Adrenal gland (tissue), 9 donors: ENCODE measurements at regions not wholly inside any gene's neighbourhood (a gene's known extent, or its start where the extent isn't known, plus 50 kb on each side); places are given as distances from the start of the nearest gene placed in this dataset.

Experiments
- DNase-seq, 7 donors: peaks; one replicate each; pipeline ENCODE4 v3.0.0-alpha.2; 2019 to 2020
- H3K27ac ChIP-seq, 5 donors: fragments of 200-600 bp; sonication (generic) in 4 of 5; 1 replicate in 3 of 5; 2 replicates in 2 of 5; pipeline versions ENCODE4 v1.5.1 to v1.8.0; 2016 to 2020; ENCODE audit warnings: mild to moderate bottlenecking in 1 of 5
- H3K27me3 ChIP-seq: fragments of 200-600 bp; 2 replicates; pipeline ENCODE4 v1.8.0; 2021
- H3K36me3 ChIP-seq, 2 donors: fragments of 200-600 bp; replicated peaks in 1 of 2; 1 replicate in 1 of 2; 2 replicates in 1 of 2; pipeline versions ENCODE4 v1.5.1 to v1.8.0; 2018 to 2022
- H3K4me1 ChIP-seq, 2 donors: fragments of 200-600 bp; replicated peaks in 1 of 2; 1 replicate in 1 of 2; 2 replicates in 1 of 2; pipeline versions ENCODE4 v1.5.1 to v1.8.0; 2018 to 2021
- H3K4me3 ChIP-seq, 4 donors: fragments of 200-600 bp; sonication (generic) in 3 of 4; one replicate each; pipeline ENCODE4 v1.5.1; 2016 to 2018
- H3K9me3 ChIP-seq, 3 donors: fragments of 200-600 bp; sonication (generic) in 1 of 3; replicated peaks in 1 of 3; 1 replicate in 2 of 3; 2 replicates in 1 of 3; pipeline versions ENCODE4 v1.5.1 to v1.8.0; 2016 to 2021
- POLR2A ChIP-seq, 2 donors: fragments of 450-650 bp; IDR thresholded peaks; one replicate each; pipeline ENCODE4 v1.6.1; 2017; ENCODE audit warnings: antibody characterized with exemption in 2 of 2, mild to moderate bottlenecking in 2 of 2, moderate library complexity in 1 of 2
- WGBS, 4 donors: extraction: QIAGEN DNeasy Blood & Tissue Kit in 2 of 4; methylation state at CpG; one replicate each; pipeline versions ENCODE4 v1.1.5 to v1.1.7; 2013 to 2017; 5-methylcytosine and 5-hydroxymethylcytosine counted together
- intact Hi-C, 2 donors: fragments of 100-400 bp; cut with DNase I; formaldehyde crosslinking; loops; one replicate each; pipeline versions ENCODE4 v1.14.1 to v1.15.0; 2022 to 2023
- TF ChIP-seq, protein P1 (sequence below), 6 experiments: fragments of 450-650 bp in 4 of 6; fragments of 200-600 bp in 2 of 6; sonication (generic) in 1 of 6; IDR thresholded peaks; 1 replicate in 5 of 6; 2 replicates in 1 of 6; pipeline versions ENCODE4 v1.5.1 to v1.8.0; 2016 to 2021; ENCODE audit warnings: antibody characterized with exemption in 6 of 6, mild to moderate bottlenecking in 2 of 6, moderate library complexity in 1 of 6
- donor health status: healthy with polysubstance abuse.
- donor health status: Bipolar disorder and iron deficiency.
- donor health status: DM: yes; HTN: yes; CAD: no.
- donor health status: DM: no; HTN: no; CAD: no.
- donor health status: DM: no; HTN: no; CAD: no.

DNA sequence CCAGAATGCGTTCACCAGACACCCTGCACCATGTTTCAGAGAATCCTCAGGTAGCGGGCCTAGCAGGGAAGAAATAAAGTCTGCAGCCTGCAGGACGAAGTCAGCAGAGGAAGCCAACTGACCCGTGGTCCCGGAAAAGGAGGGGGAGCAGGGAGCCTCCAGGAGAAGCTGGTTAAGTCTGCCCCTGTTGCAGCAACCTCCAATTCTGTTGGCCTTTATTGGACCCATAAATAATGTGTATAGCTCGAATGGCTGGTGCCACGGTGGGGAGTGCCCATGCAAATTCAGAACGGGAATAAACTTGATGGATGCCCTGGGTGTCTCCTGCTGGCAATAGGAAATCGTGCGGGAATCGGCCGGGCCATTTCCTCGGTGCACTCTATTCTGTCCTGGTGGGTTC lies 254.1 kb downstream of the AJAP1 start:
- intact Hi-C loops: no loop called here
- no peak for TF ChIP-seq POLR2A (IDR thresholded peaks at IDR 0.05)
- TF ChIP-seq, protein P1, sequence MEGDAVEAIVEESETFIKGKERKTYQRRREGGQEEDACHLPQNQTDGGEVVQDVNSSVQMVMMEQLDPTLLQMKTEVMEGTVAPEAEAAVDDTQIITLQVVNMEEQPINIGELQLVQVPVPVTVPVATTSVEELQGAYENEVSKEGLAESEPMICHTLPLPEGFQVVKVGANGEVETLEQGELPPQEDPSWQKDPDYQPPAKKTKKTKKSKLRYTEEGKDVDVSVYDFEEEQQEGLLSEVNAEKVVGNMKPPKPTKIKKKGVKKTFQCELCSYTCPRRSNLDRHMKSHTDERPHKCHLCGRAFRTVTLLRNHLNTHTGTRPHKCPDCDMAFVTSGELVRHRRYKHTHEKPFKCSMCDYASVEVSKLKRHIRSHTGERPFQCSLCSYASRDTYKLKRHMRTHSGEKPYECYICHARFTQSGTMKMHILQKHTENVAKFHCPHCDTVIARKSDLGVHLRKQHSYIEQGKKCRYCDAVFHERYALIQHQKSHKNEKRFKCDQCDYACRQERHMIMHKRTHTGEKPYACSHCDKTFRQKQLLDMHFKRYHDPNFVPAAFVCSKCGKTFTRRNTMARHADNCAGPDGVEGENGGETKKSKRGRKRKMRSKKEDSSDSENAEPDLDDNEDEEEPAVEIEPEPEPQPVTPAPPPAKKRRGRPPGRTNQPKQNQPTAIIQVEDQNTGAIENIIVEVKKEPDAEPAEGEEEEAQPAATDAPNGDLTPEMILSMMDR (IDR thresholded peaks at IDR 0.05): no peak
- WGBS, 4 donors: 68 to 80% (median 72%) methylated on average over 13 of the region's 13 CpGs

DNA sequence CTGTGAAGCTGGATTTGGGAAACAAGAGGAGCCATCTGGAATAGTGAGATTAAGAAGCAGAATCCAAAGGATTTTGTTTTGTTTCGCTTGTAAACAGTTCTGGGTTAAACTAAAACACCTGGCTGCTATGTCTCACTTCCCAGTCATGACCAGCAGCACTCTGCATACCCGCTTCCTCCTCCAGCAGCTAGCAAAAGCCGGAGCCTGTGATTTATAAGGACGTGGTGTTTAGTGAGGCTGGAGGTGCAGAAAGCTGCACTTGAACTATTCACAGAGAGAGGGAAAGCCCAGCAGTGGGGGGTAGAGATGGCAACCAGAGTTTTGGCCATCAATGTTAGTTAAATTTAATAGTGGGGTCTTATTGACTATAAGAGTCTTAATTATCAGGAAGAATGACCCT lies 240.2 kb downstream of the AJAP1 start:
- TF ChIP-seq, protein P1 (IDR thresholded peaks at IDR 0.05): no peak
- TF ChIP-seq POLR2A (IDR thresholded peaks at IDR 0.05): no peak
- Histone ChIP-seq H3K4me1 (no peaks in the 10 kb centered on the region), H3K27ac (no peak overlapping the region), H3K4me3 (no peak overlapping the region), H3K9me3 (no peaks in the 10 kb centered on the region), H3K27me3 (no peaks in the 10 kb centered on the region), H3K36me3 (no peaks in the 10 kb centered on the region)
- WGBS, 4 donors: 49 to 54% (median 50%) methylated on average over 4 of the region's 4 CpGs
- DNase-seq: no peak
- intact Hi-C loops: no loop called here

More for the DNA sequence above, 254.1 kb downstream of the AJAP1 start:
- Histone ChIP-seq H3K4me1 (no peaks in the 10 kb centered on the region), H3K9me3 (no peaks in the 10 kb centered on the region), H3K27ac (no peak overlapping the region), H3K4me3 (no peak overlapping the region), H3K27me3 (no peaks in the 10 kb centered on the region), H3K36me3 (no peaks in the 10 kb centered on the region)
- DNase-seq: no peak

DNA sequence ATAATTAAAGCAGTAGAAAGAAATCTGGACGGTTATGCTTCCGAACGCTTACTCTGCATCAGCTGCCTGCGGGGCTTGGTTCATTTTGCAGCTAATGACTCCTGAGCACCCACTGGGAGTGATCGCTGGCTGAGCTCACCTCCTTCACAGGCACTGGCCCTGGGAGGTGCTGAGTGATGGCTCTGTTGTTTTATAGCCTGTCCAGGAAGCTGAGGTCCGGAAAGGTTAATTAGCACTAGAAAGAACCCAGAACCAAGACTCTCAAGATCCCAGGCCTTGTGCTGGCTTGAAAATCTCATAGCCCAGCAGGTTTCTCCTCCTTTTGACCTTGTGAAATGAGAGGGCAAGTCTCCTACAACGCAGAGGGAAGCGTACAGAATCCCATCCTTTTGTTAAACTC lies 226.2 kb downstream of the AJAP1 start:
- intact Hi-C loops: no loop called here
- TF ChIP-seq POLR2A (IDR thresholded peaks at IDR 0.05): no peak
- TF ChIP-seq, protein P1 (IDR thresholded peaks at IDR 0.05): no peak
- Histone ChIP-seq H3K4me3 (no peak overlapping the region), H3K4me1 (no peaks in the 10 kb centered on the region), H3K27ac (no peak overlapping the region), H3K9me3 (no peaks in the 10 kb centered on the region), H3K36me3 (no peaks in the 10 kb centered on the region), H3K27me3 (no peaks in the 10 kb centered on the region)
- 56 to 77% (median 63%) methylated on average over 8 of the region's 8 CpGs for WGBS, 4 donors
- no peak for DNase-seq

DNA sequence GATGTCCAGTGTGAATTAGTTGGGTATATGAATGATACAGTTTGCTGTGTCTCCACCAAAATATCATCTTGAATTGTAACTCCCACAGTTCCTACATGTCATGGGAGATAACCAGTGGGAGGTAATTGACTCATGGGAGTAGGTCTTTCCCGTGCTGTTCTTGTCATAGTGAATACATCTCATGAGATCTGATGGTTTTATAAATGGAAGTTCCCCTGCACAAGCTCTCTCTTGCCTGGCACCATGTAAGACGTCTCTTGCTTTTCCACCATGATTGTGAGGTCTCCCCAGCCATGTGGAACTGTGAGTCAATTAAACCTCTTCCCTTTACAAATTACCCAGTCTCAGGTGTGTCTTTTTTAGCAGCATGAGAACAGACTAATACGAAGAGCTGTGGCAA lies 223.0 kb downstream of the AJAP1 start:
- Histone ChIP-seq H3K9me3 (no peaks in the 10 kb centered on the region), H3K36me3 (no peaks in the 10 kb centered on the region), H3K4me3 (no peak overlapping the region), H3K27me3 (no peaks in the 10 kb centered on the region), H3K4me1 (no peaks in the 10 kb centered on the region), H3K27ac (no peak overlapping the region)
- no peak for DNase-seq
- TF ChIP-seq, protein P1 (IDR thresholded peaks at IDR 0.05): no peak
- TF ChIP-seq POLR2A (IDR thresholded peaks at IDR 0.05): no peak
- intact Hi-C loops: no loop called here
- WGBS, 4 donors: 66 to 87% (median 73%) methylated on average over 3 of the region's 3 CpGs
